ENCODE measurements at regions not wholly inside any gene's neighbourhood (a gene's known extent, or its start where the extent isn't known, plus 50 kb on each side); places are given as distances from the start of the nearest gene placed in this dataset.

DNA sequence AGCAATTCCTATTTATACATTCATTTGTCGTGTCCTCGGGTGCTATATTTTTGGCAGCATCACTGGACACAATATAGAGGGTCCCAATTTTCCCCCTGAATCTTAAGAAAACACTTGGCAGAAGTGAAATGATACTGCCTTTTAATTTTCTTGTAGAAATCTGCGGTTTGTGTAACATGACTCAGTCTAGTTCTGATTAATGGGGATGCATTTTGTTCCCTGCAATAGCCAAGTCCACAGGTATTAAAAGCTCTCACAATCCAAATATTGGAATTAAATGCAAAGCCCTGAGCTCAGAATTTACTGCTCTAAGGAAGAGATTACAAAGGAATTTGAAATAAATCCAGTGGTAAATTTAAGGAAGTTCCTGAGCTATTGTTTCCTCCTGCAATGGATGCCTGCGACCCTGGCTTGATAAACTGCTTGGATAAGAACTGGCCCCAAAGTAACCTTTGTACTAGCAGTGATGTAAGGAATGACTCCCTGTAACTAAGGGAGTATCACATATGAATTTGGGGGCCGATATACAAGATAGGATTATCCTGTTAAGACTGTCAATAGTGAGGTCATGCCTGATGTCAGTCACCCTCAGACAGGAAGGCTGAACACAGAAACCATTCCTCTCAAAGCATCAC, 349.7 kb upstream of the C1orf87 start:
- TF ChIP-seq, protein P1, sequence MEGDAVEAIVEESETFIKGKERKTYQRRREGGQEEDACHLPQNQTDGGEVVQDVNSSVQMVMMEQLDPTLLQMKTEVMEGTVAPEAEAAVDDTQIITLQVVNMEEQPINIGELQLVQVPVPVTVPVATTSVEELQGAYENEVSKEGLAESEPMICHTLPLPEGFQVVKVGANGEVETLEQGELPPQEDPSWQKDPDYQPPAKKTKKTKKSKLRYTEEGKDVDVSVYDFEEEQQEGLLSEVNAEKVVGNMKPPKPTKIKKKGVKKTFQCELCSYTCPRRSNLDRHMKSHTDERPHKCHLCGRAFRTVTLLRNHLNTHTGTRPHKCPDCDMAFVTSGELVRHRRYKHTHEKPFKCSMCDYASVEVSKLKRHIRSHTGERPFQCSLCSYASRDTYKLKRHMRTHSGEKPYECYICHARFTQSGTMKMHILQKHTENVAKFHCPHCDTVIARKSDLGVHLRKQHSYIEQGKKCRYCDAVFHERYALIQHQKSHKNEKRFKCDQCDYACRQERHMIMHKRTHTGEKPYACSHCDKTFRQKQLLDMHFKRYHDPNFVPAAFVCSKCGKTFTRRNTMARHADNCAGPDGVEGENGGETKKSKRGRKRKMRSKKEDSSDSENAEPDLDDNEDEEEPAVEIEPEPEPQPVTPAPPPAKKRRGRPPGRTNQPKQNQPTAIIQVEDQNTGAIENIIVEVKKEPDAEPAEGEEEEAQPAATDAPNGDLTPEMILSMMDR (optimal IDR thresholded peaks at IDR 0.05 in 1 of 3, IDR thresholded peaks at IDR 0.05 in 1 of 3, conservative IDR thresholded peaks at IDR 0.05 in 1 of 3; ENCODE audit: extremely low read depth in 1 of 3, insufficient read depth in 2 of 3, low read length in 3 of 3): no peak
- no peak for TF ChIP-seq EZH2 (IDR thresholded peaks at IDR 0.05; ENCODE audit: low read length)

Data from keratinocyte (primary cell).